ENCODE measurements at regions not wholly inside any gene's neighbourhood (a gene's known extent, or its start where the extent isn't known, plus 50 kb on each side); places are given as distances from the start of the nearest gene placed in this dataset.

DNA sequence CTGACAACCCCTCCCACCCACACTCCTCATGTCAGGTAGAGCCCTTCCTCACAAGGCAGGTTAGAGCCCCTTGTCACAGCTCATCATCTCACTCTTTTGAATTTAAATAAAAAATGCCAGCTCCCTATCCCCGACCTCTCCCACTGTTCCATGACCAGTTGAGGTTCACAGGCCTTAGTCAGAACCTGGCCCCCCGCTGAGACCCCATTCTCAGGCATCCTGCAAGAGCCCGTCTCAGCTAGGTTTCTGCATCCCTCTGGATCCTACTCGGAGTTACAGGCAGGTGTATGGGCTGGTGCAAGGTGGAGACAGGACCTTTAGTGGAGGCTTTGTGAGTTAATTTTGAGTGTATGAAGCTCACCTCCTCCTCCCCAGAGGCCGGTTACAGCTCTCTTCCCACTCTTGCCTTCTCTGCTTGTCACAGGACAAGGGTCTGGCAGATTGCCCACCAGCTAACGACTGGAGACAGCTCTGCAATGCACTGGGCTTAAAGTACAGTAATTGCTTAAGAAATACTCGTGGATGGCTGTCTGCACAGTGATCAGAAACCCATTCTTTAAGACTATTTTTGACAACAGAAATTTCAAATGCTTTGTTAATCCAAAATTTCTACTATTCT, 394.9 kb upstream of the DPP6 start:
- no peak for TF ChIP-seq POLR2AphosphoS5 (IDR thresholded peaks at IDR 0.05)
- TF ChIP-seq CTCF (IDR thresholded peaks at IDR 0.05 in 8 of 11, conservative IDR thresholded peaks at IDR 0.05 in 3 of 11) = no peak

Data from spleen (tissue), 7 donors.